B cell (primary cell): ENCODE measurements at regions not wholly inside any gene's neighbourhood (a gene's known extent, or its start where the extent isn't known, plus 50 kb on each side); places are given as distances from the start of the nearest gene placed in this dataset.

Experiments
- ATAC-seq: fragments of 200-7000 bp; cut with Tn5 transposase; one replicate; pipeline ENCODE4 v1.10.0; 2021; ENCODE audit warnings: low read depth, mild to moderate bottlenecking, moderate number of reproducible peaks, moderate library complexity
- CTCF ChIA-PET: fragments of 350-600 bp; sonication (Branson Sonifier 250); formaldehyde crosslinking; loops from one replicate; lab custom pipeline; 2021; ENCODE audit warnings: antibody characterized with exemption, inconsistent platforms; lab: Charles Lee
- POLR2A ChIA-PET: fragments of 350-600 bp; sonication (Branson Sonifier 250); formaldehyde crosslinking; loops from one replicate; lab custom pipeline; 2021; ENCODE audit warnings: antibody characterized with exemption; lab: Charles Lee
- DNase-seq: peaks from one replicate; pipeline ENCODE4 v3.0.0; 2013
- H2AFZ ChIP-seq: 2 replicates; pipeline ENCODE4 v1.6.1; 2012; ENCODE audit warnings: mild to moderate bottlenecking, low read depth, low read length; ENCODE audit not compliant: insufficient read depth, poor library complexity, severe bottlenecking
- H3K27ac ChIP-seq, 2 donors: 1 replicate in 1 of 2; 2 replicates in 1 of 2; pipeline ENCODE4 v1.5.1; 2012 to 2013; ENCODE audit warnings: low read length in 2 of 2, mild to moderate bottlenecking in 2 of 2, moderate library complexity in 1 of 2
- H3K27me3 ChIP-seq, 4 experiments: fragments of 200-600 bp in 1 of 4; sonication (generic) in 1 of 4; replicated peaks in 1 of 4; 1 replicate in 2 of 4; 2 replicates in 2 of 4; pipeline versions ENCODE4 v1.6.1 to v1.7.0; 2013 to 2016; ENCODE audit warnings: low read length in 3 of 4, mild to moderate bottlenecking in 2 of 4, mixed read lengths in 1 of 4, moderate library complexity in 1 of 4; ENCODE audit not compliant: insufficient read depth in 4 of 4, control insufficient read depth in 3 of 4; ENCODE audit errors: control extremely low read depth in 1 of 4
- H3K36me3 ChIP-seq, 2 experiments: replicated peaks in 1 of 2; 1 replicate in 1 of 2; 2 replicates in 1 of 2; pipeline versions ENCODE4 v1.6.1 to v1.7.1; 2013; ENCODE audit warnings: low read length in 1 of 2; ENCODE audit not compliant: insufficient read depth in 2 of 2, control insufficient read depth in 1 of 2; ENCODE audit errors: control extremely low read depth in 1 of 2, extremely low read depth in 1 of 2
- H3K4me1 ChIP-seq, 2 donors: fragments of 200-600 bp in 1 of 2; sonication (generic) in 1 of 2; 1 replicate in 1 of 2; 2 replicates in 1 of 2; pipeline versions ENCODE4 v1.5.1 to v1.6.1; 2013 to 2017; ENCODE audit warnings: low read length in 2 of 2; ENCODE audit not compliant: control insufficient read depth in 2 of 2, insufficient read depth in 2 of 2
- H3K4me2 ChIP-seq: replicated peaks from 2 replicates; pipeline ENCODE3; 2012; ENCODE audit warnings: mild to moderate bottlenecking, low read depth, low read length; ENCODE audit not compliant: poor library complexity, severe bottlenecking
- H3K4me3 ChIP-seq, 5 experiments: fragments of 200-600 bp in 1 of 5; sonication (generic) in 1 of 5; 1 replicate in 3 of 5; 2 replicates in 2 of 5; pipeline versions ENCODE4 v1.5.1 to v1.7.0; 2011 to 2016; ENCODE audit warnings: low read length in 4 of 5, mild to moderate bottlenecking in 4 of 5, low read depth in 2 of 5, control low read depth in 1 of 5, moderate library complexity in 1 of 5; ENCODE audit not compliant: insufficient read depth in 1 of 5; ENCODE audit errors: control extremely low read depth in 1 of 5, extremely low read depth in 1 of 5
- H3K79me2 ChIP-seq: fragments of 200-600 bp; sonication (generic); one replicate; pipeline ENCODE4 v1.6.0; 2016; ENCODE audit warnings: low read length; ENCODE audit not compliant: control insufficient read depth, insufficient read depth
- H3K9ac ChIP-seq: fragments of 200-600 bp; sonication (generic); 2 replicates; pipeline ENCODE4 v1.6.1; 2017; ENCODE audit warnings: mild to moderate bottlenecking, low read length, moderate library complexity
- H3K9me3 ChIP-seq, 3 donors: one replicate each; pipeline versions ENCODE4 v1.6.1 to v1.7.1; 2013; ENCODE audit warnings: low read length in 2 of 3; ENCODE audit not compliant: control insufficient read depth in 2 of 3, insufficient read depth in 1 of 3; ENCODE audit errors: control extremely low read depth in 1 of 3
- H4K20me1 ChIP-seq: 2 replicates; pipeline ENCODE4 v1.6.0; 2012; ENCODE audit warnings: mild to moderate bottlenecking, low read length; ENCODE audit not compliant: insufficient read depth, control insufficient read depth, poor library complexity, severe bottlenecking
- H3K27ac Mint-ChIP-seq: one replicate; pipeline ENCODE4 v1.8.0; 2021; ENCODE audit warnings: mixed read lengths
- H3K27me3 Mint-ChIP-seq: one replicate; pipeline ENCODE4 v1.8.0; 2021; ENCODE audit warnings: mixed read lengths
- H3K4me1 Mint-ChIP-seq: one replicate; pipeline ENCODE4 v1.8.0; 2021; ENCODE audit warnings: mixed read lengths
- H3K4me3 Mint-ChIP-seq: one replicate; pipeline ENCODE4 v1.8.0; 2021; ENCODE audit warnings: mixed read lengths
- H3K9me3 Mint-ChIP-seq: one replicate; pipeline ENCODE4 v1.8.0; 2022; ENCODE audit warnings: mixed read lengths; ENCODE audit not compliant: insufficient read depth
- EZH2 ChIP-seq: IDR thresholded peaks from 2 replicates; pipeline ENCODE4 v1.6.1; 2012; ENCODE audit warnings: borderline replicate concordance, low read depth, mild to moderate bottlenecking, moderate library complexity, low read length; ENCODE audit not compliant: insufficient read depth, poor library complexity, severe bottlenecking
- WGBS: methylation state at CpG from one replicate; pipeline ENCODE4 v1.1.5; 2013; ENCODE audit warnings: missing lambda C conversion rate; ENCODE audit not compliant: insufficient coverage; 5-methylcytosine and 5-hydroxymethylcytosine counted together
- intact Hi-C: fragments of 100-400 bp; cut with micrococcal nuclease; formaldehyde crosslinking; loops from one replicate; pipeline ENCODE4 v1.10.0; 2022
- TF ChIP-seq, protein P1 (sequence below): fragments of 200-600 bp; IDR thresholded peaks from one replicate; pipeline ENCODE4 v1.8.0; 2022; ENCODE audit warnings: antibody characterized with exemption, mild to moderate bottlenecking

- ATAC-seq (no peak), DNase-seq (no peak)
- Mint-ChIP-seq H3K9me3 (peaks cover 6% of the 10 kb centered on the region), H3K4me3 (no peak overlapping the region), H3K27ac (no peak overlapping the region), H3K27me3 (no peaks in the 10 kb centered on the region), H3K4me1 (no peaks in the 10 kb centered on the region)
- H3K4me3 ChIP-seq: no peak overlapping the region
- H2AFZ ChIP-seq: no peak overlapping the region
- no peak overlapping the region for H3K4me2 ChIP-seq
- ChIA-PET POLR2A (no interaction called here), CTCF (no interaction called here)
- no peaks in the 10 kb centered on the region for H3K79me2 ChIP-seq
- no peak overlapping the region for H3K27ac ChIP-seq
- 60% methylated on average over 2 of the region's 3 CpGs for WGBS
- H3K4me1 ChIP-seq: no peaks in the 10 kb centered on the region
- H3K36me3 ChIP-seq: no peaks in the 10 kb centered on the region
- intact Hi-C loops: no loop called here
- TF ChIP-seq, protein P1, sequence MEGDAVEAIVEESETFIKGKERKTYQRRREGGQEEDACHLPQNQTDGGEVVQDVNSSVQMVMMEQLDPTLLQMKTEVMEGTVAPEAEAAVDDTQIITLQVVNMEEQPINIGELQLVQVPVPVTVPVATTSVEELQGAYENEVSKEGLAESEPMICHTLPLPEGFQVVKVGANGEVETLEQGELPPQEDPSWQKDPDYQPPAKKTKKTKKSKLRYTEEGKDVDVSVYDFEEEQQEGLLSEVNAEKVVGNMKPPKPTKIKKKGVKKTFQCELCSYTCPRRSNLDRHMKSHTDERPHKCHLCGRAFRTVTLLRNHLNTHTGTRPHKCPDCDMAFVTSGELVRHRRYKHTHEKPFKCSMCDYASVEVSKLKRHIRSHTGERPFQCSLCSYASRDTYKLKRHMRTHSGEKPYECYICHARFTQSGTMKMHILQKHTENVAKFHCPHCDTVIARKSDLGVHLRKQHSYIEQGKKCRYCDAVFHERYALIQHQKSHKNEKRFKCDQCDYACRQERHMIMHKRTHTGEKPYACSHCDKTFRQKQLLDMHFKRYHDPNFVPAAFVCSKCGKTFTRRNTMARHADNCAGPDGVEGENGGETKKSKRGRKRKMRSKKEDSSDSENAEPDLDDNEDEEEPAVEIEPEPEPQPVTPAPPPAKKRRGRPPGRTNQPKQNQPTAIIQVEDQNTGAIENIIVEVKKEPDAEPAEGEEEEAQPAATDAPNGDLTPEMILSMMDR: no peak
- TF ChIP-seq EZH2: no peak
- peaks cover 0 to 25% (median 0%) of the 10 kb centered on the region in 3 donors for H3K9me3 ChIP-seq
- H3K27me3 ChIP-seq: no peaks in the 10 kb centered on the region
- no peak overlapping the region for H3K9ac ChIP-seq
- no peaks in the 10 kb centered on the region for H4K20me1 ChIP-seq
Measured at GRCh38 chr2:3974765-3975164, 271.4 kb downstream of the DCDC2C start.

DNA sequence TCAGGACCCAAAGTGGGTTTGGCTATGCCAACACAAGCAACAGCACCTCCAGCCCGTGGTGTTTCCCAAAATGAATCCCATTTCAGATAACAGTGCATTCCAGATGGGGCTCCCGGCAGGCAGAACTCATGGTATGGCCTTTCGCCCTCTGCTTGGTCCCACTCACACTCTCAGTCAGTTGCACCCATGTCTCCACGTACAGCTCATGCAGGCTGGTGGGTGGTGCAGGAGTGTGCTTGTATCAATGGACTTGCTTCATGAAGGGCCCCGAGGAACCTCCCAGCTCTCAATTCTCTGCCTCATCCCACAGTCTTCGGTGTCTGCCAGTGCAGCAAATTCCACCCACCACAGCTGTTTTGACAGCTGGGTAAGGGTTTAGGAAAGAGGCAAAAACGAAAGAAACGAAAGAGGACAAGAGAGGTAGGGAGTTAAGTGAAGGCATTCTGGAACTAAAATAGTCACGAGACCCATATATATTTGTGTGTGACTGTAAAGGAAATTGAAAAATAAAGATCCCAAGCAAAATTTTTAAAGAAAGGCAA lies 278.1 kb downstream of the DCDC2C start:
- Histone ChIP-seq H2AFZ (no peak overlapping the region), H3K4me3 (no peak overlapping the region), H3K27me3 (no peaks in the 10 kb centered on the region), H3K4me2 (no peak overlapping the region), H3K27ac (no peak overlapping the region), H4K20me1 (no peaks in the 10 kb centered on the region), H3K9me3 (peaks cover 0 to 9% (median 0%) of the 10 kb centered on the region in 3 donors), H3K4me1 (no peaks in the 10 kb centered on the region), H3K79me2 (no peaks in the 10 kb centered on the region), H3K36me3 (no peaks in the 10 kb centered on the region), H3K9ac (no peak overlapping the region)
- no peaks in the 10 kb centered on the region for H3K27me3 Mint-ChIP-seq
- no peak for ATAC-seq
- ChIA-PET CTCF (no interaction called here), POLR2A (no interaction called here)
- H3K9me3 Mint-ChIP-seq: peaks cover 6% of the 10 kb centered on the region
- H3K27ac Mint-ChIP-seq: no peak overlapping the region
- no peak overlapping the region for H3K4me3 Mint-ChIP-seq
- no peaks in the 10 kb centered on the region for H3K4me1 Mint-ChIP-seq
- no peak for TF ChIP-seq EZH2
- TF ChIP-seq, protein P1: no peak
- intact Hi-C loops: no loop called here
- 64% methylated on average over 4 of the region's 9 CpGs for WGBS
- no peak for DNase-seq
